HG02943 (cell line): ENCODE measurements at regions not wholly inside any gene's neighbourhood (a gene's known extent, or its start where the extent isn't known, plus 50 kb on each side); places are given as distances from the start of the nearest gene placed in this dataset.
"Not testable (repeated sequence)": the region's sequence is repeated elsewhere in the genome, so short reads cannot be mapped to it uniquely, and the experiment has no call there.

Experiments used
- ATAC-seq: cut with Tn5 transposase; IDR thresholded peaks from one replicate; pipeline ENCODE4 v1.9.1; 2021; ENCODE audit warnings: mild to moderate bottlenecking, low read depth, moderate library complexity; ENCODE audit not compliant: unreplicated experiment

DNA sequence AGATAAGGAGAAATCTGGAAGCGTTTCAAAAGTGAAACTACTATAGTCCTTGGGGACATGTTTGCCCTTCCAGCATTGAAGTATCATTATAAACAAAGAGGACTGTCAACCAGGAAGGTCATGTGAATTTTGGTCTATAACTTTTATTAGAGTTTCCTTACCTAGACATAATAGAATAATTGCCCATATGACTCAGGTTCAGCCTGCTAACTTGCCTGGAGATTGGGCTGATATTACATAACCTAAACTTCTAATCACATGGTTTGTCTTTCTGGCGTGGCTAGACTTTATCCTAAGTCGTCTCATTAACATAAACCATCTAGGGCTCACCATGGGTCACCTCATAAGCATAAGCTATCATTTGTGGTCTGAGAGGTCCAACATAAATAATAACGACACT lies 775.9 kb downstream of the CENPC start:
- no peak for ATAC-seq

GRCh38 chr4:66767442-66767841 lies 777.9 kb downstream of the CENPC start:
- ATAC-seq: no peak

- ATAC-seq: no peak
Observed at GRCh38 chr4:66766557-66766956, 778.7 kb downstream of the CENPC start.

- ATAC-seq: no peak
Observed at GRCh38 chr4:66750273-66750672, 795.0 kb downstream of the CENPC start.

DNA sequence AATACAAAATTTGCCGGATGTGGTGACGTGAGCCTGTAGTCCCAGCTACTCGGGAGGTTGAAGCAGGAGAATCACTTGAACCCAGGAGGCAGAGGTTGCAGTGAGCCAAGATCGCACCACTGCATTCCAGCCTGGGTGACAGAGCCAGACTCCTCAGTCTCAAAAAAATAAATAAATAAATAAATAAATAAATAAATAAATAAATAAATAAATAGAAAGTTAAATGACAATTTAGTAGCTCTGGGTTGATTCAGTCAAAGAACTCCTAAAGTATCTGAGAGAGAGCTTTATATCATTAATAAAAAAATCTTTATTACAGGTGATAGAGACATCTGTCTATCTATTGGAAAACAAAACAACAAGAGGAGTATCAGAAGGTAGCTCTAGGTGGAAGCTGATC lies 798.4 kb downstream of the CENPC start:
- not testable (repeated sequence) for ATAC-seq

GRCh38 chr4:66741081-66741480 lies 804.2 kb downstream of the CENPC start:
- no peak for ATAC-seq

GRCh38 chr4:66736606-66737005 lies 808.7 kb downstream of the CENPC start:
- ATAC-seq: no peak

GRCh38 chr4:66728280-66728679 lies 817.0 kb downstream of the CENPC start:
- ATAC-seq: no peak

- not testable (repeated sequence) for ATAC-seq
Observed at GRCh38 chr4:66712301-66712921, 832.9 kb downstream of the CENPC start.

DNA sequence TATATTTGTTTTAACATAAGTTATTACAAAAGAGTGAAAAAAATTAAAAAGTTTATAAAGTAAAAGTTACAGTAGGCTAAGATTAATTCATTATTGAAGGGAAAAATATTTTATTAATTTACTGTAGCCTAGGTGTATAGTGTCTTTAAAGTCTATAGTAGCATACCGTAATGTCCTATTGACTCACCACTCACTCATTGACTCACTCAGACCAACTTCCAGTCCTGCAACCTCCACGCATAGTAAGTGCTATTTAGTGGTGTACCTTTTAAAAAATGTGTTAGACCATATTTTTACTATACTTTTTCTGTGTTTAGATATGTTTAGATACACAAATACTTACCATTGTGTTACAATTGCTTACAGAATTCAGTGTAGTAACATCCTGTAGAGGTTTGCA lies 841.1 kb downstream of the CENPC start:
- no peak for ATAC-seq

- ATAC-seq: no peak
Observed at GRCh38 chr4:66694739-66695138, 850.6 kb downstream of the CENPC start.

- ATAC-seq: no peak
Observed at GRCh38 chr4:66693694-66694093, 851.6 kb downstream of the CENPC start.

DNA sequence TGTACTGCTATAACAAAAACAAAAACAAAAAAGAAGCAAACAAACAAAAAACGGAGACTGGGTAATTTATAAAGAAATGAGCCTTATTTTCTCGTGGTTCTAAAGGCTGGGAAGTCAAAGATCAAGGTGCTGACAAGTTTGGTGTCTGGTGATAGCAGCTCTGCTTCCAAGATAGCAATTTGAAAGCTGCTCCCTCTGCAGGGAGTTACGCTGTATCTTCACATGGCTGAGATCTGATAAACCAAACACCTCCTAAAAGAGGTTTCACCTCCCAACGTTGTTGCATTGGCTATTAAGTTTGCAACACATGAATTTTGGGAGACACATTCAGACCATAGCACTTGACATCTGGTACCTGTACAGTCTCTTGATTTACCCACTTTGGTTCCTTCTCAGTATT lies 854.2 kb downstream of the CENPC start:
- no peak for ATAC-seq

DNA sequence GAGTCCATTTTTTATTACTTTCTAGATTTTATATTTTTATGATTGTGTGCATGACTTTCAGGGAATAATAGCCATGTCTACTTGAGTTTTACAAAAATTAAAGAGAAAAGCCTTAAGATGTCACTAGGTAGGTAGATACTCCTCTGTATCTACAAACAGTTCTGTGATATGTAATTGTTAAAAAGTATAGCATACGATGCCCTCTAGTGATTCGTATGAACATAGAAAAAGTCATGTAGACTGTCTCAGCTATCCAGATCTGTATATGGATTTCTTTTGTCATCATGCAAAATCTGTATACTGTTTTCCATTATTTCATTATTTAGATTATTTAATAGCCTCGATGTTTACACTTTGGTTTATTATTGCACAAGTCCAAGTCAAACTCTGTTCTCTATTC lies 856.6 kb downstream of the CENPC start:
- no peak for ATAC-seq

DNA sequence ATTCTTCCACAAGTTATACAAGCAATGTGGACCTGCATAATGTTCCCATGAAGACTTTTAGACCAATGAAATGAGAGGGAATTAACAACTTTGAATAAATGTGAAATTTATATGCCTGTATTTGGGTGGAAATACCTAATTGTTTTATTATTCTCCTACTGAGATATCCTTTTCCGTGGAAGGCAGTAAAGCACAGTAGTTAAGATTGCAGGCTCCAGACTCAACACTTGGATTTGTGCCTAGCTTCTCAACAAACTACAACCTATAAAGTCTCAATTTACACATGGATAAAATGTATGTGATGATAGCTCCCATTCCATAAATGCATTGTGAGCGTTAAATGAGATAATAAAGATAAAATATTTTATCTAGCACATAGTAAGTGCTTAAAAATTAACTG lies 857.8 kb downstream of the CENPC start:
- no peak for ATAC-seq

- ATAC-seq: no peak
Observed at GRCh38 chr4:66681962-66682361, 863.3 kb downstream of the CENPC start.

GRCh38 chr4:66667249-66667648 lies 878.1 kb downstream of the CENPC start:
- ATAC-seq: no peak

DNA sequence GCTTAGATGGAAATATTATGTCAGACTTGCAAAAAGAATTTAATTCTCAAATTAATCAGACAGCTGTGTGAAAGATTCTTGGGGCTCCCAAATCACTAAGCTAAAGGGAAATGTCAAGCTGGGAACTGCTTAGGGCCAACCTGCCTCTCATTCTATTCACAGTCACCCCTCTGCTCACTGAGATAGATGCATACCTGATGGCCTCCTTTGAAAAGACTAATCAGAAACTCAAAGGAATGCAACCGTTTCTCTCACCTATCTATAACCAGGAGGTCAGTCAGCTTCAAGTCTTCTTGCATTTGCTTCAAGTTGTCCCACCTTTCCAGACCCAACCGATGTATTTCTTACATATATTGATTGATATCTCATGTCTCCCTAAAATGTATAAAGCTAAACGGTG lies 882.7 kb downstream of the CENPC start:
- no peak for ATAC-seq

- no peak for ATAC-seq
Observed at GRCh38 chr4:66658809-66659208, 886.5 kb downstream of the CENPC start.

- no peak for ATAC-seq
Observed at GRCh38 chr4:66655505-66655904, 889.8 kb downstream of the CENPC start.

- no peak for ATAC-seq
Observed at GRCh38 chr4:66653937-66654336, 891.4 kb downstream of the CENPC start.

GRCh38 chr4:66649236-66649635 lies 896.1 kb downstream of the CENPC start:
- no peak for ATAC-seq

GRCh38 chr4:66647926-66648325 lies 897.4 kb downstream of the CENPC start:
- no peak for ATAC-seq
